Panc1 (cell line): ENCODE measurements at regions not wholly inside any gene's neighbourhood (a gene's known extent, or its start where the extent isn't known, plus 50 kb on each side); places are given as distances from the start of the nearest gene placed in this dataset.

Experiments
- TF ChIP-seq, protein P1 (sequence below): fragments of 450-650 bp; IDR thresholded peaks from 2 replicates; pipeline ENCODE4 v1.5.1; 2017; ENCODE audit warnings: mild to moderate bottlenecking
- TF ChIP-seq, protein P2 (sequence below), 2 experiments: IDR thresholded peaks; 2 replicates each; pipeline ENCODE4 v1.6.1; 2011 to 2012; ENCODE audit warnings: low read depth in 2 of 2, control low read depth in 1 of 2, low read length in 1 of 2, mild to moderate bottlenecking in 1 of 2, moderate library complexity in 1 of 2; ENCODE audit not compliant: insufficient read depth in 1 of 2

DNA sequence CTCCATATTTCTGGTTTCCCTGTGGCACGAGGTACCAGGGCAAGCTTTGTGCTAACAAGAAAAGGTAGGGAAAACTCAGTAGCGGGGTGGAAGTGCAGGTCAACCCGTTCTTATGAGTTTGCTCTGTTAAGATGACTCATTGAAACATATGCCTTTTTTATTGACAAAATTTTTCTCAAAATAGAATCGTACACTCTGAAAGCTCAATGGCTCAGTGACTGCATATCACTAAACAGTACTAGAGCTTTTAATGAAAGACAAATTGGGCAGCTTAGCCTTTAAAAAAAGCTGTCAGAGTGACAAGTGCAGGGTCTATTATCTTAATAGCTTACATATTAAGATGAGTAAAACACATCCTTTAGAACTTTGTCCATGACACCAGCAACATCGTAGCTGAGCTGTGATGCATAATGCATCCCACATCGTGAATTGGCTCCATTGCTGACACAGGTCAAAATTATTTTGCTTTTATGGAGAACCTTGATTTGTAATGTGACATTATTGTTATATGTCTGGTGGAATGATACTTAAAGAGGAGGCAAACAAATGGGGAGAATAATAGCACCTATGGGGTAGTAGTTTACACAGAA, 264.4 kb downstream of the ETV1 start:
- TF ChIP-seq, protein P1, sequence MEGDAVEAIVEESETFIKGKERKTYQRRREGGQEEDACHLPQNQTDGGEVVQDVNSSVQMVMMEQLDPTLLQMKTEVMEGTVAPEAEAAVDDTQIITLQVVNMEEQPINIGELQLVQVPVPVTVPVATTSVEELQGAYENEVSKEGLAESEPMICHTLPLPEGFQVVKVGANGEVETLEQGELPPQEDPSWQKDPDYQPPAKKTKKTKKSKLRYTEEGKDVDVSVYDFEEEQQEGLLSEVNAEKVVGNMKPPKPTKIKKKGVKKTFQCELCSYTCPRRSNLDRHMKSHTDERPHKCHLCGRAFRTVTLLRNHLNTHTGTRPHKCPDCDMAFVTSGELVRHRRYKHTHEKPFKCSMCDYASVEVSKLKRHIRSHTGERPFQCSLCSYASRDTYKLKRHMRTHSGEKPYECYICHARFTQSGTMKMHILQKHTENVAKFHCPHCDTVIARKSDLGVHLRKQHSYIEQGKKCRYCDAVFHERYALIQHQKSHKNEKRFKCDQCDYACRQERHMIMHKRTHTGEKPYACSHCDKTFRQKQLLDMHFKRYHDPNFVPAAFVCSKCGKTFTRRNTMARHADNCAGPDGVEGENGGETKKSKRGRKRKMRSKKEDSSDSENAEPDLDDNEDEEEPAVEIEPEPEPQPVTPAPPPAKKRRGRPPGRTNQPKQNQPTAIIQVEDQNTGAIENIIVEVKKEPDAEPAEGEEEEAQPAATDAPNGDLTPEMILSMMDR: no peak
- TF ChIP-seq, protein P2, sequence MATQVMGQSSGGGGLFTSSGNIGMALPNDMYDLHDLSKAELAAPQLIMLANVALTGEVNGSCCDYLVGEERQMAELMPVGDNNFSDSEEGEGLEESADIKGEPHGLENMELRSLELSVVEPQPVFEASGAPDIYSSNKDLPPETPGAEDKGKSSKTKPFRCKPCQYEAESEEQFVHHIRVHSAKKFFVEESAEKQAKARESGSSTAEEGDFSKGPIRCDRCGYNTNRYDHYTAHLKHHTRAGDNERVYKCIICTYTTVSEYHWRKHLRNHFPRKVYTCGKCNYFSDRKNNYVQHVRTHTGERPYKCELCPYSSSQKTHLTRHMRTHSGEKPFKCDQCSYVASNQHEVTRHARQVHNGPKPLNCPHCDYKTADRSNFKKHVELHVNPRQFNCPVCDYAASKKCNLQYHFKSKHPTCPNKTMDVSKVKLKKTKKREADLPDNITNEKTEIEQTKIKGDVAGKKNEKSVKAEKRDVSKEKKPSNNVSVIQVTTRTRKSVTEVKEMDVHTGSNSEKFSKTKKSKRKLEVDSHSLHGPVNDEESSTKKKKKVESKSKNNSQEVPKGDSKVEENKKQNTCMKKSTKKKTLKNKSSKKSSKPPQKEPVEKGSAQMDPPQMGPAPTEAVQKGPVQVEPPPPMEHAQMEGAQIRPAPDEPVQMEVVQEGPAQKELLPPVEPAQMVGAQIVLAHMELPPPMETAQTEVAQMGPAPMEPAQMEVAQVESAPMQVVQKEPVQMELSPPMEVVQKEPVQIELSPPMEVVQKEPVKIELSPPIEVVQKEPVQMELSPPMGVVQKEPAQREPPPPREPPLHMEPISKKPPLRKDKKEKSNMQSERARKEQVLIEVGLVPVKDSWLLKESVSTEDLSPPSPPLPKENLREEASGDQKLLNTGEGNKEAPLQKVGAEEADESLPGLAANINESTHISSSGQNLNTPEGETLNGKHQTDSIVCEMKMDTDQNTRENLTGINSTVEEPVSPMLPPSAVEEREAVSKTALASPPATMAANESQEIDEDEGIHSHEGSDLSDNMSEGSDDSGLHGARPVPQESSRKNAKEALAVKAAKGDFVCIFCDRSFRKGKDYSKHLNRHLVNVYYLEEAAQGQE (IDR thresholded peaks at IDR 0.05; ENCODE audit: insufficient read depth in 1 of 2, low read depth in 2 of 2, low read length in 1 of 2): no peak
